WERI-Rb-1 (cell line): ENCODE measurements at regions not wholly inside any gene's neighbourhood (a gene's known extent, or its start where the extent isn't known, plus 50 kb on each side); places are given as distances from the start of the nearest gene placed in this dataset.

Source experiments
- DNase-seq: peaks from one replicate; pipeline ENCODE4 v3.0.0-alpha.2; 2020
- H3K27ac ChIP-seq: fragments of 250-450 bp; sonication (Bioruptor Pico); 2 replicates; pipeline ENCODE4 v1.5.1; 2020; ENCODE audit warnings: mild to moderate bottlenecking, moderate library complexity
- H3K27me3 ChIP-seq: fragments of 250-450 bp; sonication (Bioruptor Pico); 2 replicates; pipeline ENCODE4 v1.5.1; 2021; ENCODE audit warnings: mild to moderate bottlenecking, low read depth, moderate library complexity; ENCODE audit not compliant: insufficient read depth, severe bottlenecking
- H3K36me3 ChIP-seq: fragments of 250-450 bp; sonication (Bioruptor Pico); 2 replicates; pipeline ENCODE4 v1.5.1; 2020; ENCODE audit warnings: mild to moderate bottlenecking, moderate library complexity
- H3K4me3 ChIP-seq: 2 replicates; pipeline ENCODE4 v1.5.1; 2011; ENCODE audit warnings: low read depth, mild to moderate bottlenecking, control low read depth, low read length
- H3K9me3 ChIP-seq: fragments of 250-450 bp; sonication (Bioruptor Pico); 2 replicates; pipeline ENCODE4 v1.5.1; 2021; ENCODE audit warnings: mild to moderate bottlenecking, moderate library complexity; ENCODE audit not compliant: severe bottlenecking
- TF ChIP-seq, protein P1 (sequence below): IDR thresholded peaks from 2 replicates; pipeline ENCODE4 v1.5.1; 2011; ENCODE audit warnings: low read depth, mild to moderate bottlenecking, control low read depth, inconsistent platforms, low read length

DNA sequence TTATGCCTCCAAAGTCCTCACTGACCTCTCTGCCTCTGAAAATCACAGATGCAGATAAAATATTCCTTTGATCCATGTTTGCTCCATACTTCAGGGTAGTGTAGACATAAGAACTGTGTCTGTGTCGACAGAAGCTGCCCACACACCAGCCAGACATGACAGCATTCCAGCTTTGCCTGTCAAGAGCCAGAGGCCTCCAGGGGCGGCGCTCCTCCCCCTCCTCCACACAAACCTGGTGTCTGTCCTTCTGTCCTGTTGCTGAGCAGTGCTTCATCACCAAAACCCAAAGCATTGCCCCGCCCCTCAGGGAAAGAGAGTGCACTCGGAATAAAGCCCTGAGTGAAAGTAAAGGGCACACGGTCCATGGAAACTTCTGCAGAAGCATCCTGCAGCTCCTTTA lies 379.4 kb downstream of the FBXW7 start:
- Histone ChIP-seq H3K9me3 (no peaks in the 10 kb centered on the region), H3K4me3 (no peak overlapping the region), H3K27ac (no peak overlapping the region), H3K27me3 (peaks cover 94% of the 10 kb centered on the region), H3K36me3 (no peaks in the 10 kb centered on the region)
- TF ChIP-seq, protein P1, sequence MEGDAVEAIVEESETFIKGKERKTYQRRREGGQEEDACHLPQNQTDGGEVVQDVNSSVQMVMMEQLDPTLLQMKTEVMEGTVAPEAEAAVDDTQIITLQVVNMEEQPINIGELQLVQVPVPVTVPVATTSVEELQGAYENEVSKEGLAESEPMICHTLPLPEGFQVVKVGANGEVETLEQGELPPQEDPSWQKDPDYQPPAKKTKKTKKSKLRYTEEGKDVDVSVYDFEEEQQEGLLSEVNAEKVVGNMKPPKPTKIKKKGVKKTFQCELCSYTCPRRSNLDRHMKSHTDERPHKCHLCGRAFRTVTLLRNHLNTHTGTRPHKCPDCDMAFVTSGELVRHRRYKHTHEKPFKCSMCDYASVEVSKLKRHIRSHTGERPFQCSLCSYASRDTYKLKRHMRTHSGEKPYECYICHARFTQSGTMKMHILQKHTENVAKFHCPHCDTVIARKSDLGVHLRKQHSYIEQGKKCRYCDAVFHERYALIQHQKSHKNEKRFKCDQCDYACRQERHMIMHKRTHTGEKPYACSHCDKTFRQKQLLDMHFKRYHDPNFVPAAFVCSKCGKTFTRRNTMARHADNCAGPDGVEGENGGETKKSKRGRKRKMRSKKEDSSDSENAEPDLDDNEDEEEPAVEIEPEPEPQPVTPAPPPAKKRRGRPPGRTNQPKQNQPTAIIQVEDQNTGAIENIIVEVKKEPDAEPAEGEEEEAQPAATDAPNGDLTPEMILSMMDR: no peak
- DNase-seq: no peak

DNA sequence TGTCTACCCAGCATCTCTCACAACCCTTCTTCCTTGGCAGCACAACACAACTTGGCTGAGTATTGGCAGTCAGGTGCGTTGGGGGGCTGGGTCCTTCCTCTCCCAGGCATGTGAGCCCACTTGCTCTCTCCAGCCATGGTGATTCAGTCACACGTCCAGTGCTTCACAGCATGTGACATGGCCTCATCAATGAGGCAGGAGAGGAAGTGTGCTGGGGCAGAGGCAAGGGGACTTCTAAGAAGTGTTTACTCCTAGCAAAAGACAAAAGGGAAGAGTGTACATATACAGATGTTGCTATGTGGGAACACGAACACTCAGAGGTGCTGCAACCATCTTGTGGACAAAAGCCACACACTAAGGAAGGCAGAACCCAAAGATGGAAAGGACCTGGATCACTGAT lies 380.8 kb downstream of the FBXW7 start:
- DNase-seq: no peak
- no peak overlapping the region for H3K27ac ChIP-seq
- no peaks in the 10 kb centered on the region for H3K9me3 ChIP-seq
- TF ChIP-seq, protein P1: no peak
- peaks cover 92% of the 10 kb centered on the region for H3K27me3 ChIP-seq
- H3K36me3 ChIP-seq: no peaks in the 10 kb centered on the region
- H3K4me3 ChIP-seq: no peak overlapping the region

DNA sequence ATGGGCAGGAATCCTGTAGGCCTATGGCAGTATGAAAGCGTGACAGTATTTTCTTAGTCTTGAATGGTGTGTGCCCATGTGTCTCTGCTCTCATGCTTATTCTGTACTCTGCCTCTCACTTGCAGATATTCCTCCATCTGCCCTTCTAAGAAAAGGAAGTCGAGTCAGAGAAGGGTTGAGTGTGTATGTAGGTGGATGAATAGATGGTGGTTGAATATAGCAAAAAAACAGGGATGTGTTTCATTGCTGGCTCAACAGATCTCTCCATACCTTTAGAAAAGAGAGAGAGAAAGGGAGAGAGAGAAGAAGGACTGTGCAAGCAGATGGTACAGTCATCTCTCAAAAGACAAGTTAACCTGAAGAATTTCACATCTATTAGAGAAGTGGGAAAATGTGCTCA lies 381.5 kb downstream of the FBXW7 start:
- TF ChIP-seq, protein P1: no peak
- Histone ChIP-seq H3K4me3 (no peak overlapping the region), H3K27me3 (peaks cover 93% of the 10 kb centered on the region), H3K36me3 (no peaks in the 10 kb centered on the region), H3K27ac (no peak overlapping the region), H3K9me3 (no peaks in the 10 kb centered on the region)
- DNase-seq: no peak

DNA sequence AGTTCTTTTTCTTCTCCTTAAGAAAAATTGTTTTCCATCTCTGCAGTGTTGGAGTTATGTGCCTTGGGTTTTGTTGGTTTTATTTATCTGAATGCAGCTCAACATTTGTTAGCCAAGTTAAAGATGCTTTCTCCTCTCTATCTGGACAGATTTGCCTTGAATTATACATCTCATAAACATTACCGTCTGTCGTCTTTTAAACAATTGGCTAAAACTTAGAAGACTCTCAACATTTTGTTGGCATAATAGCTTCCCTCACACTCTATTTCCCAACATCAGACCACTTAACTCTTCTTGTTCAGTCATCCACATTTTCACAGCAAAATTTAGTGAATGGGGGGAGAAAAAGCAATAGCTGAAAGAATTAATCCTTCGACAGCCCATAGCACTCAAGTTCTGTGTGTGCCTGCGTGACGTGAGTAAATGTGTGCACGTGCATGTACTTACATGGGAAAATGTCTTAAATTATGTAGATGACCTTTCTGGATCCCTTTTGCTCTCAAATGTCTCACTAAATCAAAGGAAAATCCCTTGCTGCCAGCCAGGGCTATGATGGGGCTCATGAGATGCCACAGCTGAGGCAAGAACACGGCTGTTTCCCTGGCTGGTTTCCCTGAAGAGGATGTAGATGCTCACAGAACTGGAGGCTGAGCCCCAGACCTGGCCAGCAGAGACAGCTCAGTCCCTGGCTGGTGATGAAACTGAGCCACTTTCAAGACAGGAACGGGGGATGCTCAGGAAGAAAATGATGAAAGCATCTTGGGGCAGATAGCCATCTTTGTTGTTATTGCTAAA lies 382.2 kb downstream of the FBXW7 start:
- no peaks in the 10 kb centered on the region for H3K36me3 ChIP-seq
- no peak for DNase-seq
- no peaks in the 10 kb centered on the region for H3K9me3 ChIP-seq
- peaks cover 92% of the 10 kb centered on the region for H3K27me3 ChIP-seq
- TF ChIP-seq, protein P1: no peak
- H3K27ac ChIP-seq: no peak overlapping the region
- no peak overlapping the region for H3K4me3 ChIP-seq

DNA sequence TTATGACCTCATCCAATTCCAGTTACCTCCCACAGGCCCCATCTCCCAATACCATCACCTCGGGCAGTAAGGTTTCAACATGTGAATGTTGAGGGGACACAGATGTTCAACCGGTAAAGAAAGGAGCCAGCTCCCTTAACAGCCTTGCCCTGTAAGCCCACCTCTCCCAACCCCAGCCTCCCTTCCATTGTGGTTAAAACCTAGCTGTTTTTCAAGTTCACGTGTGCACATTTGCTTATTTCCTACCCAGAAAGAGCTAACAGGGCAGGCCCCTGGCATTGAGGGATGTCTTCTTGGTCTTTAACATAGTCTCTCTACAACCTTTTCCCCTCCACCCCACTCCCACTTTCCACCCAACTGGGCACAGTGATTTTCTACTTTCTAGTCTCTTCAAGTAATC lies 385.7 kb downstream of the FBXW7 start:
- TF ChIP-seq, protein P1: no peak
- no peak overlapping the region for H3K27ac ChIP-seq
- peaks cover 82% of the 10 kb centered on the region for H3K27me3 ChIP-seq

DNA sequence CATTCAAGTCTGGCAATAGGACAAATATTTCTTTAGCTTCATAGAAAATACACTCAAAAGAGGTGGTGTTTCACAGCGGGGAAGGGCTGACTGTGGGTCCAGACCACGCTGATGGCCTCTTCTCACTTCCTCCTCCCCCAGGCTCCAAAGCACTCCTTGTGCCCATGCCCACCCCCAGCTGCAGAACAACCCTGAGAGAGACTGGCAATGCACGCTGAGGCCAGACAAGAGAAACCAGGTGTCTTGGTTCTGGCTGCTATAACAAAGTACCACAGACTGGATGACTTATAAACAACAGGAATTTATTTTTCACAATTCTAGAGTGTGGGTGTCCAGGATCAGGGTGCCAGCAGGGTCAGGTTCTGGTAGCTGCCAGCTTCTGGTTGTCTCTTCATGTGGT lies 386.1 kb downstream of the FBXW7 start:
- no peak overlapping the region for H3K27ac ChIP-seq
- TF ChIP-seq, protein P1: no peak
- no peaks in the 10 kb centered on the region for H3K36me3 ChIP-seq
- peaks cover 22% of the 10 kb centered on the region for H3K9me3 ChIP-seq
- no peak overlapping the region for H3K4me3 ChIP-seq
- H3K27me3 ChIP-seq: peaks cover 77% of the 10 kb centered on the region
- no peak for DNase-seq

More for the DNA sequence above, 385.7 kb downstream of the FBXW7 start:
- no peak overlapping the region for H3K4me3 ChIP-seq
- H3K9me3 ChIP-seq: peaks cover 17% of the 10 kb centered on the region
- H3K36me3 ChIP-seq: no peaks in the 10 kb centered on the region
- DNase-seq: no peak
